ENCODE measurements at regions not wholly inside any gene's neighbourhood (a gene's known extent, or its start where the extent isn't known, plus 50 kb on each side); places are given as distances from the start of the nearest gene placed in this dataset.

DNA sequence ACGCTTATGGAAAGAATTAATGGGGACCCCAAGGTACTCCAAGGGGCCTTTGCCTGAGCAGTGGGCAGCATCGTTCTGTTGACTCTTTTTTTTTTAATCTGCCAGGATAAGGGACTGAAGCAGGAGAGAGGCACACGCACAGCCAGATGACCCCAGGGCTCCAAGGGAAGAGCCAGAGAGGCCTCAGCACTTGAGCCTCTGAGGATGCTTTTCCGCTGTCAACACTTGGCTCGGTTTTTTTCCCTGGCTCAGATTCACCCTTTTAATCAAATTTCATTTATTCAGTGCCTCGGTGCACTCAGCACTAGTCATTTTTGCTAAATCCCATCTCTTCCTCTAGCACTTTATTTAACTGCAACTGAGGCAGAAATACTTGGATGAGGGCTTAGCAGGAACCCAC is 226.3 kb downstream of the FGF9 start:
- TF ChIP-seq CTCF (conservative IDR thresholded peaks at IDR 0.05) (no peak), EZH2 (IDR thresholded peaks at IDR 0.05; ENCODE audit: low read depth) (no peak)
